Psoas muscle (tissue), 7 donors: ENCODE measurements at regions not wholly inside any gene's neighbourhood (a gene's known extent, or its start where the extent isn't known, plus 50 kb on each side); places are given as distances from the start of the nearest gene placed in this dataset.

Experiments
- ATAC-seq, 4 donors: fragments of 200-7000 bp; cut with Tn5 transposase; one replicate each; pipeline ENCODE4 v1.9.1; 2020; ENCODE audit warnings: moderate library complexity in 3 of 4, mild to moderate bottlenecking in 2 of 4
- DNase-seq, 2 donors: peaks; one replicate each; pipeline ENCODE4 v3.0.0-alpha.2; 2020
- H3K27ac ChIP-seq: fragments of 200-600 bp; one replicate; pipeline ENCODE4 v1.8.0; 2022
- H3K27me3 ChIP-seq, 3 donors: fragments of 200-600 bp in 1 of 3; one replicate each; pipeline versions ENCODE4 v1.6.1 to v1.8.0; 2013 to 2022; ENCODE audit warnings: low read length in 2 of 3, mild to moderate bottlenecking in 2 of 3, moderate library complexity in 1 of 3; ENCODE audit not compliant: insufficient read depth in 3 of 3
- H3K36me3 ChIP-seq, 2 donors: fragments of 200-600 bp in 1 of 2; one replicate each; pipeline versions ENCODE4 v1.6.1 to v1.8.0; 2013 to 2022; ENCODE audit warnings: low read depth in 1 of 2, mild to moderate bottlenecking in 1 of 2, moderate library complexity in 1 of 2; ENCODE audit not compliant: insufficient read depth in 1 of 2
- H3K4me1 ChIP-seq: fragments of 200-600 bp; one replicate; pipeline ENCODE4 v1.8.0; 2022
- H3K4me3 ChIP-seq: fragments of 200-600 bp; one replicate; pipeline ENCODE4 v1.8.0; 2022; ENCODE audit warnings: mild to moderate bottlenecking
- H3K9me3 ChIP-seq: fragments of 200-600 bp; one replicate; pipeline ENCODE4 v1.8.0; 2022
- WGBS, 3 donors: extraction: QIAGEN DNeasy Blood & Tissue Kit; methylation state at CpG; one replicate each; pipeline versions ENCODE4 v1.1.6 to v1.1.7; 2013; 5-methylcytosine and 5-hydroxymethylcytosine counted together
- intact Hi-C, 2 donors: fragments of 100-400 bp; cut with DNase I; formaldehyde crosslinking; loops; one replicate each; pipeline versions ENCODE4 v1.11.0 to v1.14.2; 2022
- TF ChIP-seq, protein P1 (sequence below): fragments of 200-600 bp; IDR thresholded peaks from one replicate; pipeline ENCODE4 v1.8.0; 2022; ENCODE audit warnings: antibody characterized with exemption
- donor health status: healthy with polysubstance abuse.
- donor health status: DM: no; HTN: no; CAD: no; lungs with moderate emphysema.
- donor health status: Bipolar disorder and iron deficiency.
- donor health status: healthy.
- donor health status: DM: yes; HTN: yes; CAD: no.
- donor health status: DM: no; HTN: no; CAD: no.
- donor health status: DM: yes; HTN: yes; CAD: no.

DNA sequence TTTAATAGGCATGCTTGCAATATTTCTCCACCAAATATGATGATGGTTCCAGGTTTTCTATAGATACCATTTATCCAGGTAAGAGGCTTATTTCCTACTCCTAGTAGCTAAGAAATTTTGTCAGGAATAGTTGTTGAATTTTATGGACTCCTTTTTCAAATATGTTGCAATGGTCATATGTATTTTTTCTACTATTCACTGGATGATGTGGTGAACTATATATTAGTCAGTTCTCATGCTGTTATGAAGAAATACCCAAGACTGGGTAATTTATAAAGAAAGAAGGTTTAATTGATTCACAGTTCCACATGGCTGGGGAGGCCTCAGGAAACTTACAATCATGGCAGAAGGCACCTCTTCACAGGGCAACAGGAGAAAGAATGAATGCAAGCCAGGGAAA is 141.1 kb upstream of the NR3C1 start:
- ATAC-seq (no peak), DNase-seq (no peak)
- Histone ChIP-seq H3K4me3 (no peak overlapping the region), H3K36me3 (no peaks in the 10 kb centered on the region), H3K27me3 (no peaks in the 10 kb centered on the region), H3K9me3 (no peaks in the 10 kb centered on the region), H3K27ac (no peak overlapping the region), H3K4me1 (peaks cover 16% of the 10 kb centered on the region)
- TF ChIP-seq, protein P1, sequence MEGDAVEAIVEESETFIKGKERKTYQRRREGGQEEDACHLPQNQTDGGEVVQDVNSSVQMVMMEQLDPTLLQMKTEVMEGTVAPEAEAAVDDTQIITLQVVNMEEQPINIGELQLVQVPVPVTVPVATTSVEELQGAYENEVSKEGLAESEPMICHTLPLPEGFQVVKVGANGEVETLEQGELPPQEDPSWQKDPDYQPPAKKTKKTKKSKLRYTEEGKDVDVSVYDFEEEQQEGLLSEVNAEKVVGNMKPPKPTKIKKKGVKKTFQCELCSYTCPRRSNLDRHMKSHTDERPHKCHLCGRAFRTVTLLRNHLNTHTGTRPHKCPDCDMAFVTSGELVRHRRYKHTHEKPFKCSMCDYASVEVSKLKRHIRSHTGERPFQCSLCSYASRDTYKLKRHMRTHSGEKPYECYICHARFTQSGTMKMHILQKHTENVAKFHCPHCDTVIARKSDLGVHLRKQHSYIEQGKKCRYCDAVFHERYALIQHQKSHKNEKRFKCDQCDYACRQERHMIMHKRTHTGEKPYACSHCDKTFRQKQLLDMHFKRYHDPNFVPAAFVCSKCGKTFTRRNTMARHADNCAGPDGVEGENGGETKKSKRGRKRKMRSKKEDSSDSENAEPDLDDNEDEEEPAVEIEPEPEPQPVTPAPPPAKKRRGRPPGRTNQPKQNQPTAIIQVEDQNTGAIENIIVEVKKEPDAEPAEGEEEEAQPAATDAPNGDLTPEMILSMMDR = no peak
- intact Hi-C loops = no loop called here

- WGBS, 3 donors = 68 to 84% (median 73%) methylated on average over 2 of the region's 2 CpGs
- H3K27ac ChIP-seq = peak overlapping the region; percentile 26
- H3K4me3 ChIP-seq = no peak overlapping the region
- no peaks in the 10 kb centered on the region for H3K9me3 ChIP-seq
- TF ChIP-seq, protein P1 = no peak
- no peaks in the 10 kb centered on the region for H3K27me3 ChIP-seq
- ATAC-seq (peak in 2 of 4 donors; percentile 23 to 25), DNase-seq (no peak)
- no peaks in the 10 kb centered on the region for H3K36me3 ChIP-seq
- H3K4me1 ChIP-seq = peaks cover 16% of the 10 kb centered on the region
- intact Hi-C loops = no loop called here
Observed at GRCh38 chr5:143543358-143544255, 140.1 kb upstream of the NR3C1 start.

- intact Hi-C loops = no loop called here
- Histone ChIP-seq H3K27me3 (no peaks in the 10 kb centered on the region), H3K4me1 (peaks cover 16% of the 10 kb centered on the region), H3K4me3 (no peak overlapping the region), H3K36me3 (no peaks in the 10 kb centered on the region), H3K27ac (peak overlapping the region; percentile 26), H3K9me3 (no peaks in the 10 kb centered on the region)
- no peak for DNase-seq
- peak in 3 of 4 donors; percentile 54 to 62 (median 59) for ATAC-seq
- TF ChIP-seq, protein P1 = no peak
- 18 to 22% (median 21%) methylated on average over 3 of the region's 3 CpGs for WGBS, 3 donors
Observed at GRCh38 chr5:143542798-143543144, 139.3 kb upstream of the NR3C1 start.

- H3K27ac ChIP-seq = peak overlapping the region; percentile 26
- H3K4me3 ChIP-seq = no peak overlapping the region
- 39 to 42% (median 40%) methylated on average over 6 of the region's 6 CpGs for WGBS, 3 donors
- intact Hi-C loops = no loop called here
- H3K9me3 ChIP-seq = no peaks in the 10 kb centered on the region
- TF ChIP-seq, protein P1 = no peak
- H3K36me3 ChIP-seq = no peaks in the 10 kb centered on the region
- ATAC-seq (peak in 3 of 4 donors; percentile 61 to 69 (median 67)), DNase-seq (no peak)
- peaks cover 16% of the 10 kb centered on the region for H3K4me1 ChIP-seq
- H3K27me3 ChIP-seq = no peaks in the 10 kb centered on the region
Observed at GRCh38 chr5:143541943-143542797, 138.7 kb upstream of the NR3C1 start.
